ENCODE measurements at regions not wholly inside any gene's neighbourhood (a gene's known extent, or its start where the extent isn't known, plus 50 kb on each side); places are given as distances from the start of the nearest gene placed in this dataset.

DNA sequence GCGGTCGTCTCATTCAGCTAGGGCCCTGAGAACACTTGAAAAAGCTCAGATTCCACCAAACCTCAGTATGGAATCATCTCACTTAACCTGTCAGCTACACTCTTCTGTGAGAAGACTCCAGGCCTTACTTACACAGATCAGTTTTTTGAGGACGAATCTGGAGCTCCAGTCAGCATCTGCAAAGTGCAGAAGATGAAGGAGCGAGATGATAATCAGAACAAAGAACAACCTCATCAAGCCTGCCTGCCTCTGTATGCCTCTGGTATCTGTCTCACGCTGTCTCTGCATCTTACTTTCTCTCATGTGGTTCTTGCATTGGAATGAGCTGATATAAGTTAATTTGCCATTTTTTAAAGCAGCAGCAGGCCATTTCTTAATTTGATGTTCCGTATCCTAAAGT lies 444.1 kb upstream of the LRATD1 start:
- no peak for DNase-seq (ENCODE audit: low spot score)

DNA sequence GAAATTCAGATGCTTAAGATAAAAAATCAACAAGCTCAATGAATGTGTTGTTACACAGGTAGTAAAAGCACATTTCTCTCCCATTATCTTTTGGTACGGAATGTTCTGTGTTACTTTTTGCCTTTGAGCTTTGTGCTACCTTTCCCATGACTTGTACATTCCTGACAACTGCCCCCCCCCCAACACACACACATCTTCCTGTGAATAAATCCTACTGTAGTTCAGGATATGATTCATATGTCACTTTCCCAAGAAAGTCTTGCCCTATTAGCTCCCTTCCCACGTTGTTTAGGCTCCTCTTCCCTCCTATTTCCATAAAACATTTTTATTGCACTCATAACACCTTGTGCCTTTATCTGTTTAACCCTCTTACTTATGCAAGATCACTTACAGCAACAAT lies 442.6 kb upstream of the LRATD1 start:
- no peak for DNase-seq (ENCODE audit: low spot score)

DNA sequence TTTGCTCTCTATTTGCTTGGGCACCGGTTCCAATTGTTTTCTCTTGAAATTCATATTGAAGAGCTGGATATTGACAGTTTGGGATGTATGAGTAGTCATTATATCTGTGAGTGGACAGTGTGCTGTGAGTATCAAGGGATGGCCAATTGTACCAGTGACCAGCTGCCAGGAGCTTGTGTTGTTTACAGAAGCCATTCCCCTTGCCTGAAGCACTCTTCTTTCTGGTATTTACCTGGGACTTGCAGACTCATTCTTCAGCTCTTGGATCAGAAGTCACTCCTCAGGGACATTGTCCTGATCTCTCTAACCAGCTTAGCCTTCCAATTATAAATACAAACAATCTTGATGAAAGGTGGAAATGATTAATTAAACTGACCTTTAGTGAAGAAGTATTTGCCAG lies 438.3 kb upstream of the LRATD1 start:
- DNase-seq (ENCODE audit: low spot score) = no peak

DNA sequence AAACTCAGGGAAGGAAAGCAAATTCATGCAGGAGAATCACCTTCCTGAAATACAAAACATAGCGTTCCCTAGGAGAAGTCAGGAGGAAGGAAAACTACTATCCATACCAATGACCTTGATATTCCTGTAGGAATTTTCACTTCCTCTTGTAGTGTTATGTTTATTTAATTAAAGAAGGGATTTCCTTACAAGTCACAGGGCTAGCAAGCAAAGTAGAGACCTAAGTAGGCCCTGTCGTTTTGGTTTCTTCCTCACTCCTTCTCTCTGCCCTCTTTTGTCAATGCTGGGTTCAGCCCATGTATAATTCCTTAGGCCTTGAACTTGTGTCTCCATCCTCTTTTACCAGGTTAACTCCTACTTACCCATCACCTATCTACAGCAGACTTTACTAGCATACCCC lies 435.2 kb upstream of the LRATD1 start:
- no peak for DNase-seq (ENCODE audit: low spot score)

DNA sequence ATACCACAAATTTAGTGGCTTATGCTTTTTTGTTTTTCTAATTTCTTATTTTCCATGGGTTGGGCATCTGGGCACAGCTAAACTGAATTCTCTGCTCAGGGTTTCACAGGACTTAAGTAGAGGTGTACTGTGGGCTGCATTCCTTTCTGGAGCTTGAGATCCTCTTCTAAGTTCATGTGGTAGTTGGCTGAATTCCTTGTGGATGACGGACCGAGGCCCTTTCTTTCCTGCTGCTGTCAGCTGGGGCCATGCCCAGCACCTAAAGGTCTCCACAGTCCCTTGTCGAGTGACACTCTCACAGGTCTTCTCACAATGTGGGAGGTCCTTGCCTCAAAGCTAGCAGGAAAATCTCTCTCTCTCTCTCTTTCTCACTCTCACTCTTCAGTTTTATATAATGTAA lies 433.5 kb upstream of the LRATD1 start:
- DNase-seq (ENCODE audit: low spot score) = no peak

DNA sequence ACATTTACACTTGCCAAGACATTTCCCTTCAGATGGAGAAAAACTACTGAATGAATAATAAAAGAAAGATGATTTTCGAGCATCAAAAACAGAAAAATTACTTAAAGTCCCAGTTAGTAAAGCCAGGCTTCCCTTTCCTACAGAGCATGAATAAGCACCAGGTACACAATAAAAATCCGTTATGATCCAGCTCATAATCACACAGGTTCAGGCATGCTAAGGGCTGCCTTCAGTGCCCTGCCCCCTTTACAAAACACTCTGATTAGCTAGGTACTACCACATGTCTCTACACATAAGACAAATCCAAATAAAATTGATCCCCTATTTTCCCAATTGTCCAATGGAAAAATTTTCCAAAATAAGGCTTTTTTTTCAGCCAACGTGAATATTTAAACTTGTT lies 413.2 kb upstream of the LRATD1 start:
- no peak for DNase-seq (ENCODE audit: low spot score)

DNA sequence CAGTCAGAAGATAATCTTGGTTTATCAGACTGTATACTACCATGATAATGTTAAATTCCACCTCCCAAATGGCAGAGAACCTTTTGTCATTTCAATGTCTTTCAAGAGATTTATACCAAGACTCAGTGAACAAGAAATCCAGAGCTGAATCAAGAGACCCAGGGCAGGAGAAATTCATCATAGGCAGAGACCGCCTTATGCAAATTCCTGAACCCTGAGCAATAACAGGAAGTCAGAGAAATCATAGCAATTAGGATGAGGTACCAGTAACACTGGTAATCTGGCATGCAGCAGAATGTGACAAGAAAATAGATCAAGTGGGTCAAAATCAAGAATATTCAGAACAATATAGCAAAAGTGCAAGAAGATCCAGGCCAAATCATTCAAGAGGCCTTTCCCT lies 412.4 kb upstream of the LRATD1 start:
- no peak for DNase-seq (ENCODE audit: low spot score)

DNA sequence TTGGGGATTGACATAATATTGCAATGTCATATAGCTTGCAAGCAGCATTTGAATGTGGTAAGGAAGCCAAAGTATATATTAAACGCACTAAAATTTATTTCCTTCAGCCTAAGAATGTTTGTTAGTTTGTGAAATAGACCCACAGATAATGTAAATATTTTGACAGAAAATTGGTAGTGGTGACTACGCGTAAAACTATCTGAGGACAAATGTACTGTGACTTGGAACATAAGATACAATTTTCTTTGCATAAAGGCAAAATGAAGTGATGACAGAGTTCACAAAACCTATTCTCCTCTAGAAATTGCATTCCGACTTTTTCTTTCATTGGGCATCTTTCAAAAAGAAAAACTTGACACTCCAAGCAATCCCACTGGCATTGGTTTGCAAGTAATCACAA lies 411.1 kb upstream of the LRATD1 start:
- no peak for DNase-seq (ENCODE audit: low spot score)

DNA sequence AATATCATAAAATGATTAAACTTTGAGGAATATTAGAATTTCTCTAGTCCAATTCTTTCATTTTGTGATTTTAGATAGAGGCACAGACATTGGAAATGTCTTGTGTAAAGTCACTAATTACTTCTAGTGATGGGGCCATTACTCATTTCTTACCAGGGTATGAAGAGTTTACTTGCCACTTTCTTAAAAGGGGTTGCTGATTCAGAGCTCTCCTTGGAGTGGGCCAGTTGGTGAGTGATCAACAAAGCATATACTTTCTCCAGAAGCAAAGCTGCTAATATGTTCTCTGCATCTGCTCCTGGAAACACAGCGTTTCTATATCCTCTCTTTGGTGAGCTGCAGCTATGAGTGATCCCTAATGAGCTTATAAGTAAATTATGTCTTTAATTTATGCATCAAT lies 408.9 kb upstream of the LRATD1 start:
- DNase-seq (ENCODE audit: low spot score) = no peak

DNA sequence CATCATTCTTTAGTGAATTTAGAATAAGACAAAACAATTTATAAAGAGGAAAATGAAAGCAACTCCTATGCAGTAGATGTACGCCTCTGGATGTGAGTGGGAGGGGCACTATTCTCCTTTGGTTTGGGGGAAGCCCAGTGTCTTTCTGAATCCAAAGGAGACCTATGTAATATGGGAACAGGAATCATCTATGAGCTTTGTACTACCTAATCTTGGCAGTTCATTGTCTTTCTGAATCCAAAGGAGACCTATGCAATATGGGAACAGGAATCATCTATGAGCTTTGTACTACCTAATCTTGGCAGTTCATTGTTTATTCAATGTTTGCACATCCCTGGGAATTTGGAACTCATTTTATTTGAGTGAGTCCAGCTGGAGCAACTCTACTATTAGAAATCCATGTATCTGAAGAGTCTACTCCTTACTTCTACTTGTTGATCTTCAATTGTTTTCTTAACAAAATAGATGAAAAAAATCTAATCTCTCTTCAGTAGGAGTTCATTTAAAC lies 401.1 kb upstream of the LRATD1 start:
- no peak for DNase-seq (ENCODE audit: low spot score)

DNA sequence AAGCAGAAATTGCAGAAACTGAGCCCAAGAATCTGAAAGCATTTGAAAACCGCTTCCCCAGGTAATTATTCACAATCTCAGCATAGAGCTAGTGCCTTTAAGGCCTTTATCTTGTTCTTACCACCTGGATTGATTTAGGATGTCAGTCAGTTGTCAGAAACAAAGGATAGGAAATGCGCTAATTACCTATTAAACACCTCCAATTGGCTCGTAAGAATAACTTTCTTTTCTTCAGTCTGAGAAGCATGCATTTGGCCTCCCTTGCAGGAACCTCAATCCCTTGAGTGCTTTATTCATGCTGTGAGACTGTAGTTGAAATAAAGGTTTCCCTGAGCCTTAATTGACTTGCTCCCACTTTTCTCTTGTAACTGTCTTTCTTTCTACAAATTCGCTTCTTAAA lies 400.3 kb upstream of the LRATD1 start:
- no peak for DNase-seq (ENCODE audit: low spot score)

DNA sequence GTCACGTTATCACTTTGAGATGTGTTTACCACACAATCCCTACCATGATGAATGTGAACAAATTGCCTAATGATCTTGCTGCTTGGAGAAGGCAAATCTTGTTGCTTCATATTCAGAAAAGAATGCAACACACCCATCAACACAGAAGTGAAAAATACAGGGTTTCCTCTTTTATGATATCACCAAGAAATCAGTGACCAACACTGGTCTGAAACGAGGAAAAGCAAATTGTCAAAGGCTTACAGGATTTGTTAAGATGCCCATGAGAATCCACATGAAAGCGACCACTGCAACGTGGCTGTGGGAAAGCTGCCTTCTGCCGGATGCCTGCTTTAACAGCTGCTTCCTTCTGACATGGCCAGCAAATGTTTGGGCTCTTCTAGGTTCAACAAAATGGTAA lies 397.6 kb upstream of the LRATD1 start:
- DNase-seq (ENCODE audit: low spot score) = no peak

DNA sequence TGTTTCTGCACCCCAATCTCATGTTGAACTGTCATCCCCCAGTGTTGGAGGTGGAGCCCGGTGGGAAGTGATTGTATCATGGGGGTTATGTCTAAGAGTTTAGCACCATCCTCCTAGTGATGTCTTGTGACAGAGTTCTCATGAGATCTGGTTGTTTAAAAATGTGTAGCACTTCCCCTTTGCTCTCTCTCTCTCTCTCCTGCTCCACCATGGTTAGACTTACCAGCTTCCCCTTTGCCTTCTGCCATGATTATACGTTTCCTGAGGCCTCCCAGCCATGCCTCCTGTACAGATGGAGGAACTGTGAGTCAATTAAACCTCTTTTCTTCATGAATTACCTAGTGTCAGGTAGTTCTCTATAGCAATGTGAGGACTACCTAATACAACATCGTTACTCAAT lies 396.9 kb upstream of the LRATD1 start:
- DNase-seq (ENCODE audit: low spot score) = no peak

DNA sequence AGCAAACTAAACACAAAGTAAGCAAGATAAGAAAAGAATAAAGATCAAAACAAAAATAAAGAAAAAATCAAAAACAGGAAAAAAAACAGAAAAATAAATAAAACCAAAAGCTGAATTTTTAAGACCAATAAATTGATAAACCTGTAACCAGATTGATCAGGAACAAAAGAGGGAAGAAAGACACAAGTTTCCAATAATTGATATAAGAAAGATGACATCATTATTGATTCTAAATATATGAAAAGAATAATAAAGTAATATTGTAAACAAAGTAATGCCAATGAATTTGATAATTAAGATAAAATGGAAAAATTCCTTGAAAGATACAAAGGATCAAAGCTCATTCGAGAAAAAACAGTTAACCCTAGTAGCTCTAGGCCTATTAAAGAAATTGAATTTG lies 394.6 kb upstream of the LRATD1 start:
- no peak for DNase-seq (ENCODE audit: low spot score)

DNA sequence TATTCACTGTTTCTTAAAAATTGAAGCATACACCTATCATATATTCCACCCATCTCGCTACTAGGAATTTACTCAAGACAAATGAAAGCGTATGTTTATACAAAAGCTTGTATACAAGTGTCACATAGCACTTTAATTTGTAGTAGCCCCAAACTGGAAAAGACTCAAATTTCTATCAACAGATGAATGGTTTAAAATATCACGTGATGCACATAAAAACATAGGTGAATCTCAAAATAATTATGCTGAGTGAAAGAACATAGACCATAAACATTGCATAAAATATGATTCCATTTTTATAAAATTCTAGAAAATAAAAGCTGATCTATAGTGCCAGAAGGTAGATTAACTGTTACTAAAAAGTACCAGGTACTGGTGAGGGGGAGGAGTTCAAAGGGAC lies 392.9 kb upstream of the LRATD1 start:
- DNase-seq (ENCODE audit: low spot score) = no peak

DNA sequence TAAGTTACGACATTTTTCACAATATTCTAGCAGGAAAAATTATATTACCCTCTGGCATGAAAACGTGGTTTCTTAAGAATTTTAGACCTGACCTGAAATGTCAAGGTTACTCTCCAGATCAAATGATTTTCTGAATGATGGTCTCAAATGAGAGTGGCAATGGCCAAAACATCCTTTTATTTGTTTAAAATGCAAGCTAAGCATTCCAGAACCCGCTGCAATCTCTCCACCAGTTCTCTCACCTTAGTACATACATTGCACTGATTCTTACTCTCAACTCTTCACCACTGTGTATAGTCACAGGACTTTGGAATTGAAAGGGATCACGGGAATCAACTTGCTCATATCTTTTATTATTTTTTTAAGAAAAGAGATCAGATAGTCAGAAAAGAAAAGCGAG lies 391.6 kb upstream of the LRATD1 start:
- no peak for DNase-seq (ENCODE audit: low spot score)

DNA sequence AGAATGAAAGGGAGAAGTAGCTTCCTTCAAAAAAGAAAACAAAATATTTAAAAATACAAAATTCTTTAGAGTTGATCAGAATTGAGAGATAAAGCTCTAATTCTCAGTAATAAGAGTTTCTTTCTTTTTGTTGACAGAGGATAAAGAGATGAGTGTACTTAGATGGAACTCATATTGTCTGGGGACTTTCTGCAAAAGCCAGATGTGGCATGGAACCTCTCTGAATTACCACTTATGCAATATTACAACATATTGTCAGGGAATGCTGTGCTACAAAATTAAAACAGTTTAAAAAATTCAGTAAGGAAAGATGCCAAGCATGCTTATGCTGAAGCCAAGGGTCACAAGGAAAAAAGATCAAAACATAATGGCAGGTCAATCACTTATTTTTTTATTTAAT lies 386.6 kb upstream of the LRATD1 start:
- DNase-seq (ENCODE audit: low spot score) = no peak

DNA sequence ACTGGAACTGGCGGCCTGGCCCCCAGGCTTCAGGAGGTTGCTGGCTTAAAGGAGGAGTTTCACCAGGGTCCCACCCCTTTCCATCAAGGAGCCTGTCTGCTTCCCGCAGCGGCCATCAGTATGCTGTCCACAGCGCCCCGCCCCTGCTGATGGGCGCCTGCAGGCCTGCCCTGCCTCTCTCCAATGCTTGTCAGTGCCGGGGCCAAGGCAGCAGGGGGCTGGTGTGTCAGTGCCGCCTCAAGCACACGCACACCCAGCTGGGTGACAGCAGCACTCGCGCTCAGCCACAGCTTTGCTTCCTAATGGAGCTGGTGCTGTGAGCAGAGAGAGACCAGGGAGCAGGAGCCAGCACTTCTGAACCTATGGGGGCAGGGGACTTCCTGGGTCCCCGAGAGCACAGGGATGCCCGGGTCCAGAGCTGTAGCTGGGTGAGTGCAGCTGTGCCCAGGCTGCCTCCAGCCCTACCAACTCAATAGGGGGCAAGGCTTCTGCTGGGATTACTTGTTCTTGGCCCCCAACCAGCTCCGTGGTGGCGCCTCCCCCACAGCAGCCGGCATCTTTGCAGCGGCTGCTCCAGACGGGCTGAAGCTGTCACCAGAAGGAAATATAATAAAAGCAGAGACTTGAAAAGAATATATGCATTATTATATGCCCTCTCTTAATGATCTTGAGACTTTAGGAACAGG lies 377.2 kb upstream of the LRATD1 start:
- DNase-seq (ENCODE audit: low spot score) = no peak

DNA sequence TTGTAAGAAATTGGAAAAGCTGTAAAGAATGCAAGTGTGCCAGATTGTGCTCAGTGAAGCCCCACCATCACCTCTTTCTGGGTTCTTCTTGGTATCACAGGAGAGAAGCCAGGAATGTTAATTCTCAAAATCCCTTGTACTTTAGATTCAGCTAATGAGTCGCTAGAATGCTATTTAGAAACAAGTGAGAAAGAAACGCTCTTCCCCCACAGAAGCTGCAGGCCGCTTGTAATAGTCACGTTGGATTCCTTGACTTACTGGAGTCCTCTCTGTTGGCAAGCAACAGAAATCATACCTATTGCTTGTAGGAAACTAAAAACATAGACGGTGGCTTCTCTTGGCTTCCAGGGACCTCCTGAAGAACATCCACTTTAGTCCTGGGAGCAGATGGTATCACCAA lies 375.6 kb upstream of the LRATD1 start:
- no peak for DNase-seq (ENCODE audit: low spot score)

DNA sequence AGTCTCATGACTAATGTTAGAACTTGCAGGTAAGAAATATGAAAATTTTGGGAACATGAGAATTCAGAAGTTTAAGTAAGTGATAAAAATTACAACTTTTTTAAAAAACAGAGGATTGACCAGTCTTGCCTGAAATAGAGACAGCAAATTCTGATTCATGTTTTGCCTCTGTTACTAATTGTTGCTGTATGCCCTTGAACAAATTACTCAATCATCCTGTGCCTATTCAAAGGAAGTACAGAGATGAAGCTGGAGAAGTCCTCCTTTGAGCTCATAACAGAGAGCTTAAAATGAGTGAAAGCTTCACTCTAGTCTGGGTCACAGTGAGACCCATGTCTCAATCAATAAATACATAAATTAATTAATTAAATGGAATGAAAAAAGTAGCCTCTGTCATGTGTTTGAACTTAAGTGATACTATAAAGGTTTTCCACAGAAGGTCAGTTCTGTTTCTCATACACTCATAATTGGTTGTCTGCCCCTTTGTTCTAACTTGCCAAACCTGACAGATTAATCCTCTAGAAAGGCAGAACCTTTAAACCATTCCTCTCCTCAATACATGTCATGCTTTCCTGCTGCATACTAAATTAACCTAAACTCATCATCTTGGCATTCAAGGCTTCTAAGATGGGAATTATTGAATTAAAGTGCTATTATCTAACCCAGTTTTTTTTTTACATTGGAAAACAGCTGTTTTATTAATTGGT lies 374.6 kb upstream of the LRATD1 start:
- no peak for DNase-seq (ENCODE audit: low spot score)

DNA sequence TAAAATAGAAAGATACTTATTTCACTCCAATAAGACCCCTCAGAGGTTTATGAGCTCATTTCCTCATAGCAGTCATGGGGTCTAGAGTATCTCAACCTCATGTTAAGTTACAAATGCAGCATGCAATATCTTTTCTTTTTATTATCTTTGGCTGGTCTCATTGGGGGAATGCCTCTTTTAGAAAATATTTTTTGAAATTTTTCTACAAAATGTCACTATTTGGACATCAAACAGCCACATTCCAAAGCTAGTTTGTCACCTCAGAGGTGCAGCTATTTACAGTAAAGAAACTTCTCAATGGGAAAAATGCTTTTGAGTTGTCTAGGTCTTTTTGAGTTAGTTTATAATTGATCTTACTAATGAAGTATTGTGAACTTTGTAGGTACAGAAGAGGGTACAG lies 370.7 kb upstream of the LRATD1 start:
- DNase-seq (ENCODE audit: low spot score) = no peak

DNA sequence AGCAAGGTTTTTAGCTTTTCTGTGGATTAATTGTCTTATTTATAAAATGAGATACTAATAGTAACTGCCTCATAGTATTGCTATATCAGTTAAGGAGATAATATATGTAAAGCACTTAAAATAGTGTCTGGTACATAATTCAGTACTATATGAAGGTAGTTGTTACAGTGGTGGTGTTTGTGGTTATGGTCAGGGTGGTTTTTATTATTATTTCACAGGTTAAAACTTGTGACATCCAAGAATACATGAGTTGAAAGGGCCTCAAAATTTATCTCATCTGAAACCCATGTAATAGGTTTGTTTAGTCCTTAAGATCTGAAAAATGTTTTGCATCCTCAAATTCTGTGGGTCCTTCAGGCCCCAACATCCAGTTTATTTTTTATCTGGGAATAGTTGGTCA lies 369.5 kb upstream of the LRATD1 start:
- DNase-seq (ENCODE audit: low spot score) = no peak

DNA sequence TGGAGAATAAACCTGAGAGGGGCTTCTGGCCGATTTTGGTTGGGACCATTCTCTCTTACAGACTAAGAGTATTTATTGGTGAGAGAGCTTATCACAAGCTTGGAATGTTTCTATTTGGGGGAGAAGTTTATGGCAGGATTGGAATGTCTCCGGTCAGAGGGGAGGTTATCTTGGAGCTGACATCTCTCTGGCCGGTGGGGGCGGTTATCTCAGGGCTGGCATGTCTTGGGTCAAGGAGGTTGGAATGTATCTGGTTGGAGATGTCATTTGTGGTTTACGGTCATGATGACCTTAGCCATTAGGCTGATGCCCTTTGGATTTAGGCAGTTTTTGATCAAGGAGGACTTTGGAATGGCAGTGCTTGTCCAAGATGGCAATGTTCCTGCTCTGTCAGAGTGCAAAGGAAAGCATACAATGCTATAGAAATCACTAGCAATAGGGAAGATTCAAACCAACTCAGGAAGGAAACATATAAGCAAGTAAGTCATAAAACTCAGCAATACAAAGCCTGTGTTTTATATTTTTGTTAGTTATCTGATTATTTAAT lies 362.4 kb upstream of the LRATD1 start:
- no peak for DNase-seq (ENCODE audit: low spot score)

Measured in activated CD4-positive, alpha-beta T cell treated with anti-CD3 and anti-CD28 coated beads, Interleukin-2, Interleukin-4, amounts not matched to agents 100 ng/mL and 50 ng/mL, durations not matched to agents 16 hours and 8 hours (primary cell).